Fibroblast of skin of scalp (primary cell): ENCODE measurements at regions not wholly inside any gene's neighbourhood (a gene's known extent, or its start where the extent isn't known, plus 50 kb on each side); places are given as distances from the start of the nearest gene placed in this dataset.
A peak's percentile ranks its signal among the peaks of the same experiment; 100 is the strongest.

Source experiments
- DNase-seq: peaks from one replicate; pipeline ENCODE4 v3.0.0-alpha.2; 2013

GRCh38 chr13:109644069-109644750 is 142.2 kb downstream of the IRS2 start:
- DNase-seq = no peak

- DNase-seq = no peak
Measured at GRCh38 chr13:109642358-109642757, 144.0 kb downstream of the IRS2 start.

GRCh38 chr13:109636736-109637135 is 149.6 kb downstream of the IRS2 start:
- no peak for DNase-seq

GRCh38 chr13:109631069-109631468 is 155.3 kb downstream of the IRS2 start:
- no peak for DNase-seq

- DNase-seq = no peak
Measured at GRCh38 chr13:109630271-109630670, 156.1 kb downstream of the IRS2 start.

GRCh38 chr13:109629737-109630136 is 156.6 kb downstream of the IRS2 start:
- no peak for DNase-seq

- peak; percentile 75 for DNase-seq
Measured at GRCh38 chr13:109628251-109628699, 158.1 kb downstream of the IRS2 start.

GRCh38 chr13:109627649-109628048 is 158.7 kb downstream of the IRS2 start:
- no peak for DNase-seq

- DNase-seq = no peak
Measured at GRCh38 chr13:109626386-109627171, 159.8 kb downstream of the IRS2 start.

GRCh38 chr13:109625156-109625555 is 161.2 kb downstream of the IRS2 start:
- no peak for DNase-seq

GRCh38 chr13:109622006-109622405 is 164.4 kb downstream of the IRS2 start:
- no peak for DNase-seq

- peak; percentile 19 for DNase-seq
Measured at GRCh38 chr13:109615721-109616420, 170.5 kb downstream of the IRS2 start.

- no peak for DNase-seq
Measured at GRCh38 chr13:109611912-109612691, 174.3 kb downstream of the IRS2 start.

- DNase-seq = no peak
Measured at GRCh38 chr13:109610517-109610916, 175.9 kb downstream of the IRS2 start.

- no peak for DNase-seq
Measured at GRCh38 chr13:109608503-109608902, 177.9 kb downstream of the IRS2 start.

- no peak for DNase-seq
Measured at GRCh38 chr13:109608059-109608458, 178.3 kb downstream of the IRS2 start.

- no peak for DNase-seq
Measured at GRCh38 chr13:109606520-109606919, 179.9 kb downstream of the IRS2 start.

- DNase-seq = no peak
Measured at GRCh38 chr13:109605846-109606245, 180.5 kb downstream of the IRS2 start.

- DNase-seq = no peak
Measured at GRCh38 chr13:109604894-109605293, 181.5 kb downstream of the IRS2 start.

- no peak for DNase-seq
Measured at GRCh38 chr13:109602356-109602755, 184.0 kb downstream of the IRS2 start.

- no peak for DNase-seq
Measured at GRCh38 chr13:109599901-109600657, 186.3 kb downstream of the IRS2 start.

- DNase-seq = peak; percentile 68
Measured at GRCh38 chr13:109595471-109595870, 190.9 kb downstream of the IRS2 start.
